Right atrium auricular region (tissue), 2 donors: ENCODE measurements at regions not wholly inside any gene's neighbourhood (a gene's known extent, or its start where the extent isn't known, plus 50 kb on each side); places are given as distances from the start of the nearest gene placed in this dataset.

Experiments used
- DNase-seq: peaks from one replicate; pipeline ENCODE4 v3.0.0-alpha.2; 2019; ENCODE audit warnings: low spot score
- H3K27ac ChIP-seq, 2 donors: fragments of 200-600 bp; sonication (generic); 1 replicate in 1 of 2; 2 replicates in 1 of 2; pipeline ENCODE4 v1.5.1; 2016 to 2019
- H3K27me3 ChIP-seq, 2 donors: fragments of 200-600 bp; sonication (generic); one replicate each; pipeline versions ENCODE4 v1.5.1 to v1.6.0; 2017 to 2019
- H3K36me3 ChIP-seq: fragments of 200-600 bp; sonication (generic); one replicate; pipeline ENCODE4 v1.5.1; 2016
- H3K4me1 ChIP-seq, 2 donors: fragments of 200-600 bp; sonication (generic); one replicate each; pipeline versions ENCODE4 v1.5.1 to v1.6.0; 2017 to 2019
- H3K4me3 ChIP-seq, 2 donors: fragments of 200-600 bp; sonication (generic); 1 replicate in 1 of 2; 2 replicates in 1 of 2; pipeline ENCODE4 v1.5.1; 2017 to 2019; ENCODE audit warnings: mild to moderate bottlenecking in 1 of 2, moderate library complexity in 1 of 2
- H3K9me3 ChIP-seq, 2 donors: fragments of 200-600 bp; sonication (generic); one replicate each; pipeline ENCODE4 v1.5.1; 2019
- CTCF ChIP-seq, 2 donors: fragments of 200-600 bp; sonication (generic); IDR thresholded peaks; one replicate each; pipeline ENCODE4 v1.5.1; 2019; ENCODE audit warnings: antibody characterized with exemption in 2 of 2

- no peaks in the 10 kb centered on the region for H3K27me3 ChIP-seq
- no peak for DNase-seq
- no peak overlapping the region for H3K4me3 ChIP-seq
- no peaks in the 10 kb centered on the region for H3K4me1 ChIP-seq
- H3K36me3 ChIP-seq = no peaks in the 10 kb centered on the region
- no peaks in the 10 kb centered on the region for H3K9me3 ChIP-seq
- H3K27ac ChIP-seq = no peak overlapping the region
- no peak for TF ChIP-seq CTCF (IDR thresholded peaks at IDR 0.05)
Observed at GRCh38 chr10:44776181-44776580, 135.0 kb upstream of the TMEM72 start.

GRCh38 chr10:44779511-44779910 is 131.6 kb upstream of the TMEM72 start:
- no peak overlapping the region for H3K27ac ChIP-seq
- DNase-seq = no peak
- no peaks in the 10 kb centered on the region for H3K9me3 ChIP-seq
- no peaks in the 10 kb centered on the region for H3K36me3 ChIP-seq
- H3K4me3 ChIP-seq = no peak overlapping the region
- H3K4me1 ChIP-seq = no peaks in the 10 kb centered on the region
- no peaks in the 10 kb centered on the region for H3K27me3 ChIP-seq
- TF ChIP-seq CTCF (IDR thresholded peaks at IDR 0.05) = no peak

GRCh38 chr10:44780426-44780825 is 130.7 kb upstream of the TMEM72 start:
- Histone ChIP-seq H3K27ac (no peak overlapping the region), H3K4me1 (no peaks in the 10 kb centered on the region), H3K27me3 (no peaks in the 10 kb centered on the region), H3K36me3 (no peaks in the 10 kb centered on the region), H3K9me3 (no peaks in the 10 kb centered on the region), H3K4me3 (no peak overlapping the region)
- DNase-seq = no peak
- TF ChIP-seq CTCF (IDR thresholded peaks at IDR 0.05) = no peak

GRCh38 chr10:44781131-44781530 is 130.0 kb upstream of the TMEM72 start:
- TF ChIP-seq CTCF (IDR thresholded peaks at IDR 0.05) = no peak
- H3K4me1 ChIP-seq = no peaks in the 10 kb centered on the region
- H3K4me3 ChIP-seq = no peak overlapping the region
- no peak overlapping the region for H3K27ac ChIP-seq
- no peaks in the 10 kb centered on the region for H3K36me3 ChIP-seq
- H3K9me3 ChIP-seq = no peaks in the 10 kb centered on the region
- no peaks in the 10 kb centered on the region for H3K27me3 ChIP-seq
- DNase-seq = no peak

GRCh38 chr10:44786286-44786850 is 124.8 kb upstream of the TMEM72 start:
- Histone ChIP-seq H3K36me3 (no peaks in the 10 kb centered on the region), H3K27ac (no peak overlapping the region), H3K9me3 (no peaks in the 10 kb centered on the region), H3K27me3 (no peaks in the 10 kb centered on the region), H3K4me1 (no peaks in the 10 kb centered on the region), H3K4me3 (no peak overlapping the region)
- TF ChIP-seq CTCF (IDR thresholded peaks at IDR 0.05) = no peak
- DNase-seq = no peak

GRCh38 chr10:44787480-44788075 is 123.6 kb upstream of the TMEM72 start:
- no peak for TF ChIP-seq CTCF (IDR thresholded peaks at IDR 0.05)
- Histone ChIP-seq H3K27ac (no peak overlapping the region), H3K4me3 (no peak overlapping the region), H3K9me3 (no peaks in the 10 kb centered on the region), H3K4me1 (no peaks in the 10 kb centered on the region), H3K36me3 (no peaks in the 10 kb centered on the region), H3K27me3 (no peaks in the 10 kb centered on the region)
- DNase-seq = no peak
